ENCODE measurements at regions not wholly inside any gene's neighbourhood (a gene's known extent, or its start where the extent isn't known, plus 50 kb on each side); places are given as distances from the start of the nearest gene placed in this dataset.

DNA sequence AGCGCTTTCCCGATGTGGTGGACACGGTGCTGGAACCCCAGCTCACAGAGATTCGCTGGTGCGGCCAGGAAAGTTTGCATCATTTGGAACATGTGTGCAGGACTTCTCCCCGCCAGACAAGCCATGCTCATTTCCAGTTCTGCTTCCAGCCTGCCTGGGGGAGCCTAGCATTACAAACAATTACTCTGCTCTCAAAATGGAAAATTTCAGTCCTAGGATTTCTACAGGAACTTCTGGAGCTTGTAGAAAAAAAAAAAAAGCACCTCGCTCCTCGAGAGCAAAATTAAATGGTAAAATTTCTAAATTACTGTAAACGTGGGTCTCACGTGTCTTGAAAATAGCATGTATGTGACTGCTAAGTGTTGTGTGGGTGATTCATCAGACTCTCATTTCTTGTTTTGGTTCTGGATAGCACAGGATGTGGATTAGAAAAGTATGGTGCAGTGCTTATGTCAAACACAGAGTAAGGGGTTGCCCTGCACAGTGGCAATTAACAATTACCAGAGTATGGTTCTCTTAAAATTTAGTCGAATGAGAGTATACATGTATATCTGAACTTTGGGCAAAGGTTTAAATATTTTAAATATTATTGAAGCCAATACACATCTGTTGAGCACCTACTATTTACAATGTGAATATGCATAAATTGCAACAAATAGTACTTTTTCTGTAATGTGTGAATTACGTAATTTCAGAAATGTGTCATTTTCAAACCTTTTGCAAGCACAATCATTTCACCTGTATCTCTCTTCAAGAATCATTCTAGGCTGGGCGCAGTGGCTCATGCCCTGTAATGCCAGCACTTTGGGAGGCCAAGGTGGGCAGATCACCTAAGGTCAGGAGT, 61.8 kb upstream of the PTGFRN start:
- TF ChIP-seq, protein P1, sequence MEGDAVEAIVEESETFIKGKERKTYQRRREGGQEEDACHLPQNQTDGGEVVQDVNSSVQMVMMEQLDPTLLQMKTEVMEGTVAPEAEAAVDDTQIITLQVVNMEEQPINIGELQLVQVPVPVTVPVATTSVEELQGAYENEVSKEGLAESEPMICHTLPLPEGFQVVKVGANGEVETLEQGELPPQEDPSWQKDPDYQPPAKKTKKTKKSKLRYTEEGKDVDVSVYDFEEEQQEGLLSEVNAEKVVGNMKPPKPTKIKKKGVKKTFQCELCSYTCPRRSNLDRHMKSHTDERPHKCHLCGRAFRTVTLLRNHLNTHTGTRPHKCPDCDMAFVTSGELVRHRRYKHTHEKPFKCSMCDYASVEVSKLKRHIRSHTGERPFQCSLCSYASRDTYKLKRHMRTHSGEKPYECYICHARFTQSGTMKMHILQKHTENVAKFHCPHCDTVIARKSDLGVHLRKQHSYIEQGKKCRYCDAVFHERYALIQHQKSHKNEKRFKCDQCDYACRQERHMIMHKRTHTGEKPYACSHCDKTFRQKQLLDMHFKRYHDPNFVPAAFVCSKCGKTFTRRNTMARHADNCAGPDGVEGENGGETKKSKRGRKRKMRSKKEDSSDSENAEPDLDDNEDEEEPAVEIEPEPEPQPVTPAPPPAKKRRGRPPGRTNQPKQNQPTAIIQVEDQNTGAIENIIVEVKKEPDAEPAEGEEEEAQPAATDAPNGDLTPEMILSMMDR (IDR thresholded peaks at IDR 0.05) = no peak
- TF ChIP-seq POLR2A (IDR thresholded peaks at IDR 0.05) = no peak
